HG03066 (cell line): ENCODE measurements at regions not wholly inside any gene's neighbourhood (a gene's known extent, or its start where the extent isn't known, plus 50 kb on each side); places are given as distances from the start of the nearest gene placed in this dataset.
"Not testable (repeated sequence)": the region's sequence is repeated elsewhere in the genome, so short reads cannot be mapped to it uniquely, and the experiment has no call there.

Source experiments
- ATAC-seq: cut with Tn5 transposase; IDR thresholded peaks from one replicate; pipeline ENCODE4 v1.9.1; 2021; ENCODE audit warnings: low read depth; ENCODE audit not compliant: unreplicated experiment

- ATAC-seq = no peak
These were observed 104.6 kb downstream of the ENC1 start for GRCh38 chr5:74535926-74536325.

DNA sequence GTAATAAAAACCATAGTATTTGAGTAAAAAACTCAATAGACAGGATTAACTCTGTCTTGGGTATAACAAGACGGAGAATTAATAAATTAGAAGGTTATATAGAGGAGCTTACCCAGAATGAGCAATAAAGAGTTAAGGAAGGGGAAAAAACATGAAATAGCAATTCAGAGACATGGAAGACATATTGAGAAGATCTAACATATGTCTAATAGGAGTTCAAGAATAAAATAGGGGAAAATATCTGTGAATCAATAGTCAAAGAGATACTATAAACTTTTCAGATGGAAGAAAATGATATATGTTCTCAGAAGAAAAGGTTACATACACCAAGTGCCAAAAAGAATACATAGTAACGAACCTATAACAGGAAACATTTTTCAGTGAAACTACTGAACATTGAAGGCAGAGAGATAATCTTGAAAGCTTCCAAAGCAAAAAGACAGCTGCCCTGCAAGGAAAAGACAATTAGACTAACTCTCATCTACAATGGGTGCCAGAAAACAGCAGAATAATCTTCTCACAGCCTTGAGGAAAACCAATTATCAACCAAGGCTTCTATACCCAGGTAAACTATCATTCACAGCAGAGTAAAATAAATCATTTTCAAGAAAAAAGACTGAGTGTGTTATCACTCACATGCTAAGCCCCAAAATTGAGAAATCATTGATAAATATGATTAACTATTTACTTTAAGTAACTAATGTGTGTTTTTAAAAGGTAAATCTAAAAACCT is 106.0 kb downstream of the ENC1 start:
- no peak for ATAC-seq

DNA sequence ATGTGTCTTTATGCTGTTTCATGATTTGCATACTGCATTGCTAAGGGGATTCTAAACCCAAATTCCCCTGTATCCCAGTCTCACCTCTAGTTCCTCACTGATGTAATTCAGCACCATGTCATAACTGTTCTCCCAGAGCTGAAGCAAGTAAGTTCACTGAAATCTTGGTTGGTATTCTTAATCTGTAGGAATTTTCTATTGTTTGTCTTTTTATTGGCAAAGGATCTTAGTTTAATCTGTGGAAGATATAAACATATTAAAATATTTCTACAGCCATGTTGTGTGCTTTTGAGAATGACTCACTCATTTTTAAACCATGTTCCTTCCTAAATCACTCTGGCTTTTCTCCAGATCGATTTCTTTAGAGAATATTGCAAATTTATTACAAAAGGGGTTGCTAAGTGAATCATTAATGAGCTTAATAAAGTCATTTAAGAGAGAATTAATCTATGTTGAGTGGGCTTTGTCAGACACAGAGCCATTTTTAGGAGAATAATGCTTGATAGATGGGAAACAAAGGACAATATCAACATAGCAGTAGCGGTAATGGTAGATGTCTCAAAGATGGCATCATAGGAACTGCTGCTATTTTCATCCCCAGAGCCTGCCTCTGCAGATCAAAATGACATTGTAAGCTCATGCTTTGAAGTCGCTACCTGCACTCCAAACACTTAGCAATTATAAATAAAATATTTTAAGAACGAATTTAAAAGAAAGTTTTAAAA is 110.0 kb downstream of the ENC1 start:
- ATAC-seq = no peak

GRCh38 chr5:74529101-74529500 is 111.4 kb downstream of the ENC1 start:
- ATAC-seq = no peak

DNA sequence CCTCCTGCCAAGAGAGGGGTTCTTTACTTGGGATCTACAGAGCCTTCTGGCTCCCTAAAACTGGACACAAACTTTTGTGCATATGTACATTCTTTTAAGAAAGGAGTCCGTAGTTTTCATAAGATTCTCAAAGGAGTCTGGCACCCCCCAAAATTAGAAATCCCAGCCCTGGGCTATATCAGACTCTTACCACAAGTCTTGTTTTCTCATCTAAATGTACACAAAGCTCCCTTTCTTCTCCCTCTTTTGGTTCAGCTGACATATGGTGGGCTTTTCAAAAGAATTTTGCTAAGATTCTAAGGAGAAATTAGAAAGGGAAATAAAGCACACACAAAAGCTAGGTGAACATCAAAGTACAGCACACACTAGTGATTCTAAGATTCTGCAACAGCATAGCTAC is 114.4 kb downstream of the ENC1 start:
- no peak for ATAC-seq

GRCh38 chr5:74524767-74525166 is 115.8 kb downstream of the ENC1 start:
- ATAC-seq = not testable (repeated sequence)

- ATAC-seq = not testable (repeated sequence)
These were observed 116.8 kb downstream of the ENC1 start for GRCh38 chr5:74523698-74524097.

- not testable (repeated sequence) for ATAC-seq
These were observed 117.7 kb downstream of the ENC1 start for GRCh38 chr5:74522838-74523237.

GRCh38 chr5:74521401-74521800 is 119.1 kb downstream of the ENC1 start:
- no peak for ATAC-seq

GRCh38 chr5:74519679-74520078 is 120.8 kb downstream of the ENC1 start:
- ATAC-seq = no peak

GRCh38 chr5:74519161-74519571 is 121.4 kb downstream of the ENC1 start:
- no peak for ATAC-seq

DNA sequence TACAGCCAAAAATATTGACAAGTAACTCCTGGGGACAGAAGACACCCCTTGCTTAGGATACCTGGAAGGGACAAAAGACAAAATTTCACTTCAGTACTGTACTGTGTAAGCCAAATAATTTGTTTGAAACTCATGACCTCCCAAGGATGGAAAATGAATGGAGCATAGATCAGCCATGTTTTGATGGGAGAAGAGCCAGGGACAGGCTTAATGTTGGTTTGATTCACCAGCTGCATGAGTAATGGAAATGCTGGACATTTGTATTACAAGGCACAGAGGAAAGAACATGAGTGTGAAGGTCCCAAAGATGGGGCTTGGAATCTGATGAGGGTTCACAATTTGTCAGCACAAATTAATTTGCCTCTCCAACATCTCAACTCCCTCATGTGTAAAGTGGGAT is 122.8 kb downstream of the ENC1 start:
- no peak for ATAC-seq

GRCh38 chr5:74516211-74516636 is 124.3 kb downstream of the ENC1 start:
- no peak for ATAC-seq

DNA sequence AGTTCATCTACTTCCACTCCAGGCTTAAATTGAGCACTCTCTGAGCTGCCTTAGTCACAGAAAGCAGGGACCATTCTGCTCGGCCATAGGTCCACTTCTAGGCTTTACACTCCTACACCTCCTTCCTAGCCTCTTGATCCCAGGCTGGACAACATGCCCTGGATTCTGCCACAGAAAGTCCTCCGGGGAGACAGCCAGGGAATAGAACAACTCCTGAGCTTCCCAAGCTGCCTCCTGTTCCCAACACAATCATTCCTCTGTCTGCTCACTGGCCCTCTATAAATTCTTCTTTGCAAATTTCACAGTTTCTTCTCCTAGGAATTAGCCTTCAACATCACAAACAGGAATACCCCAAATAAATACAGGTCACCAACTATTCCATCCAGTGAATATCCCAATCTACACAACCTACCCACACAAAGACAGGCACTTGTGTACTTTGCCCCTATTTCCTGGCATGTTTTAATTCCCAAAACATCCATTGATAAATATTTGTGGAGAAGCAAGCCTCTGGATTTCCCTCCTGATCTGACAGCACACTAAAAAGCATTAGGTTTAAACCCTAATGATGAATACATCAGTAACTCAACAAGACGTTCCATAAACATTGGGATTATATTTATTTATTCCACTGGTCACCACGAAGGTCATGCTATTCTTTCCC is 125.5 kb downstream of the ENC1 start:
- no peak for ATAC-seq

- ATAC-seq = not testable (repeated sequence)
These were observed 128.8 kb downstream of the ENC1 start for GRCh38 chr5:74511770-74512169.

DNA sequence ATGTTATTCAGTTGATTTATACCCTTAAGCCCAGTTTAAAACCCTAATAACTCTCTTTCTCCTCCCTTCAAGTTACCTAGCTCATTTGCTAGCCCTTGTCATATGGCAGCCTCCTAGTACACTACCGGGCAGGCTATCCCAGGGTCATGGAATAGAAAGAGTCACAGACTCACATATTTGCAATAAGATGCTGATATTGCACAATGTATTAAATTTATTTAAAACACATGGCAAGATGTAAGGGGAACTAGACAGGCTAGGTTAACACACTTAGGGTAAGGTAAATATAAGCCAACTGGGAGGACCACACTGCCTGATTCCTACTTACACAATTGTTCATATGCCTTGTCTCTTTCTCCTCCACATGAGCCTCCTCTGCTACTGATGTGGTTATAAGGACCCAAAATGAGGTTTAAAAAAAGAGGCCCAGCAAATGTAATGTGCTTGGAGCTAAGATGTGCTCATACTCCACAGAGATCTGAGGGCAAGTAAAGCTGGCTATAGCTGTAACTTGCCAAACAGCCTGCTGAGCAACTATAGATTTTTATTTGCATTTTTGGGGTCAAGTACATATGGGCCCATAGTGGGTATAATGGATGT is 130.0 kb downstream of the ENC1 start:
- no peak for ATAC-seq

GRCh38 chr5:74507370-74508005 is 133.0 kb downstream of the ENC1 start:
- no peak for ATAC-seq

- no peak for ATAC-seq
These were observed 134.4 kb downstream of the ENC1 start for GRCh38 chr5:74506119-74506518.

- ATAC-seq = no peak
These were observed 136.1 kb downstream of the ENC1 start for GRCh38 chr5:74504463-74504862.

DNA sequence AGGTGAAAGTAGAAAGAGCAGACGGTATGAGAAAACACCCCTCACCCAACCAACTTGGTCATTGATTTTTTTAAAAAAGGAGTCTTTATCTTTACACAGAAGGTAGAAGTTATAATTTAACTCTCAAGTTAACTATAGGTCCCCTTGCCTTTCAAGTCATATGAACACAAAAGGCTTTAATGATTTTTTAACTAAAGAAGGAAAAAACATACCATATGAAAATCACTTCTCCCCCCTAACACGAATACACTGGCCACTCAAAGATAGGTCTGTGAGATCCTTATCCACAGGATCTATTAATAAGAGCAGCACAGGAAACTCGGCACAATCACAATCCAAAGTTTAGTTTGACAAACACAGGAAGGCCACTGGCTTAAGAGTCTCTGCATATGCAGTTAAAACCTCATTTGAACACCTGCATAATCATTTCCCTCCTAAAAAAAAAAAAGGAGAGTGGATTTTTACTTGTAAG is 138.0 kb downstream of the ENC1 start:
- ATAC-seq = no peak
